ENCODE measurements at regions not wholly inside any gene's neighbourhood (a gene's known extent, or its start where the extent isn't known, plus 50 kb on each side); places are given as distances from the start of the nearest gene placed in this dataset.

- TF ChIP-seq POLR2A (IDR thresholded peaks at IDR 0.05; ENCODE audit: low read length) = no peak
- TF ChIP-seq GATA1 (IDR thresholded peaks at IDR 0.05; ENCODE audit: low read depth, low read length) = no peak
Measured at GRCh38 chr6:6895929-6896328, 211.8 kb upstream of the RREB1 start.
